ENCODE measurements at regions not wholly inside any gene's neighbourhood (a gene's known extent, or its start where the extent isn't known, plus 50 kb on each side); places are given as distances from the start of the nearest gene placed in this dataset.

DNA sequence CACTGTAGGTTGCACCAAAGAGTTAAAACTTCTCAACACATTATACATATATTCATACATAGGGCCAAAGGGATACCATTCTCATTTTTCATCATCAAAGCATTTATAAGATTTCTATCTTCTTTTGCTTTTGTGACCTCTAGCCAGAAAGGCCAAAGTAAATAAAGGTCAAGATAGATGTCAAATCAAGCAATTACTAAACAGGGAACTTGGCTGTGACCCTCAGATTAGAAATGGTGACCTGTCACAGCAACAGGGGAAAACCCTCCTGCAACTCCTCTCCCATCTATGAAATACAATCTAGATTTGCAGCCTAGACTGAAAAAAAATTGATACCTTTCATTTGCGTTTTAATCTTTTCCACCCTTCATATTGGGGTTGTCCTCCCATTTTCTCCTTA, 225.6 kb upstream of the FAM241A start:
- H3K4me3 ChIP-seq (ENCODE audit: low read depth, low read length): no peak overlapping the region
- DNase-seq (ENCODE audit: low read depth): no peak
- TF ChIP-seq, protein P1, sequence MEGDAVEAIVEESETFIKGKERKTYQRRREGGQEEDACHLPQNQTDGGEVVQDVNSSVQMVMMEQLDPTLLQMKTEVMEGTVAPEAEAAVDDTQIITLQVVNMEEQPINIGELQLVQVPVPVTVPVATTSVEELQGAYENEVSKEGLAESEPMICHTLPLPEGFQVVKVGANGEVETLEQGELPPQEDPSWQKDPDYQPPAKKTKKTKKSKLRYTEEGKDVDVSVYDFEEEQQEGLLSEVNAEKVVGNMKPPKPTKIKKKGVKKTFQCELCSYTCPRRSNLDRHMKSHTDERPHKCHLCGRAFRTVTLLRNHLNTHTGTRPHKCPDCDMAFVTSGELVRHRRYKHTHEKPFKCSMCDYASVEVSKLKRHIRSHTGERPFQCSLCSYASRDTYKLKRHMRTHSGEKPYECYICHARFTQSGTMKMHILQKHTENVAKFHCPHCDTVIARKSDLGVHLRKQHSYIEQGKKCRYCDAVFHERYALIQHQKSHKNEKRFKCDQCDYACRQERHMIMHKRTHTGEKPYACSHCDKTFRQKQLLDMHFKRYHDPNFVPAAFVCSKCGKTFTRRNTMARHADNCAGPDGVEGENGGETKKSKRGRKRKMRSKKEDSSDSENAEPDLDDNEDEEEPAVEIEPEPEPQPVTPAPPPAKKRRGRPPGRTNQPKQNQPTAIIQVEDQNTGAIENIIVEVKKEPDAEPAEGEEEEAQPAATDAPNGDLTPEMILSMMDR (IDR thresholded peaks at IDR 0.05; ENCODE audit: insufficient read depth, low read length): no peak

DNA sequence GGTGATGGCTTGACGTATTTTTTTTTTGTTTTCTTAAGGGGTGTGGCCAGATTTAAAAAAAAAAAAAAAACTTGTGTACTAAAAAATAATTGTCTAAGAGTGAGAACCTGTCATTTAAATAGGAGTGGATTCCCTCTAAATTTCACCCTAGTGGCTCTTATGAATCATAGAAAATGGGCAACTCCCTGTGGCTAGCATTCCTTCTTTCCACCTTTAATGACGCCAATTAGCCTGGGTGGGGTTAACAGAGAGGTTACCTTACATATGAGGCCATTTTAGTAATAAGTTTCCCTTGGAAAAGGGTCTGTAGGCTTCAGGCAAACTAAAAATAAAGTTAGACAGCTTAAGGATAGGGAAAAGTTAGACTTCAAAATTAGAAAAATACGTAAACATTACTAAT, 223.5 kb upstream of the FAM241A start:
- TF ChIP-seq, protein P1 (IDR thresholded peaks at IDR 0.05; ENCODE audit: insufficient read depth, low read length): no peak
- H3K4me3 ChIP-seq (ENCODE audit: low read depth, low read length): no peak overlapping the region
- no peak for DNase-seq (ENCODE audit: low read depth)

DNA sequence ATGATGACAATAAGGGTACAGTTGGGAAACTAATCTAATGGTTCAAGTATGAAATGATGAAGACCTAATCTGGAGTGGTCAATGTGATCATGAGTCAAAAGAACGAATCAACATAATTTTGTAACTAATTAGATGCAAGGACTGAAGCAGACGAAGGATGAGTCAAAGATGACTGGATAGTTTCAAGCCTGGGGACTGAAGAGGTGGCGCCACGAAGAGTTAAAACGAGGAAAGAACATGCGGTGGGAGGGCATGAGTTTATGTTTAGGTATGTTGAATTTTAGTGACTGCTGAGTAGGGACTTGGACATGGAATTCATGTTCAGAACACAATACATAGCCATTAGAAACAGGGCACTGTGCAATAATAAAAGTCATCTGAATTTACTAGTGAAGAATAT, 221.5 kb upstream of the FAM241A start:
- TF ChIP-seq, protein P1 (IDR thresholded peaks at IDR 0.05; ENCODE audit: insufficient read depth, low read length): no peak
- DNase-seq (ENCODE audit: low read depth): no peak
- H3K4me3 ChIP-seq (ENCODE audit: low read depth, low read length): no peak overlapping the region

DNA sequence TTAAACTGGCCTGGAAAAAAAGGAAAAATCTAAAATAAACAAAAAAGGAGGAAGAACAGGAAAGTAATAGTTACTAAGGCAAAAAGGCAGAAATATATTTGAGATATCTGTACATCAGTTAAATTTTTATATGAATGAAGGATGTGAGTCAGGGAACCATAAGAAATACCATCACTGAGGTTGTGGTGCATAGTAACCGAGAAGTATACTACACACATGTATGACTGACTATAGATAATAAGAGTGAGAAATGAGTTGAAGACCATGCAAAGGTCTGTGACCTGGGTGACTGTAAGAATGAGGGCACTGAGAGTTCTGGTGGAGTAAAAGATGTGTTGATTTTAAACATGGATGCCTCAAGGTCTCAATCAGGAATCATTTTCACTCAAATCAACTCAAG, 220.6 kb upstream of the FAM241A start:
- no peak overlapping the region for H3K4me3 ChIP-seq (ENCODE audit: low read depth, low read length)
- TF ChIP-seq, protein P1 (IDR thresholded peaks at IDR 0.05; ENCODE audit: insufficient read depth, low read length): no peak
- DNase-seq (ENCODE audit: low read depth): no peak

DNA sequence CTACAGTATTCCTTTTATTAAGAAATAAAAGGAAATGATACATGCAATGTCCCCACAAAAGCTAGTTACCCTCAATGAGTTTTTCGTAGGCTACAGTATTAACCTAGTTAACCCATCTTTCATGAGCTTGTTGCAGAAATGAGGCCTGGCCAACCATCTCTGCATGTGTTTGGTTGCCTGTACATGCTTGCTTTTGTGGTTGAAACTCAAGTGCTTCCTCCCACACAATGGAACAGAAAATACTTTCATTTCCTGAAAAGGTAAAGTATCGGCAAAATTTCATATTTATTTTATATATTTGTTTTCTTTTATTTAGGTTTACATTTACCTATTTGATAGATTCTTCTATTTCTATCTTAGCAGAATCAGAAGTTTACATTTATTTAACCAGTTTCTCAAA, 214.6 kb upstream of the FAM241A start:
- DNase-seq (ENCODE audit: low read depth): no peak
- TF ChIP-seq, protein P1 (IDR thresholded peaks at IDR 0.05; ENCODE audit: insufficient read depth, low read length): no peak
- no peak overlapping the region for H3K4me3 ChIP-seq (ENCODE audit: low read depth, low read length)

DNA sequence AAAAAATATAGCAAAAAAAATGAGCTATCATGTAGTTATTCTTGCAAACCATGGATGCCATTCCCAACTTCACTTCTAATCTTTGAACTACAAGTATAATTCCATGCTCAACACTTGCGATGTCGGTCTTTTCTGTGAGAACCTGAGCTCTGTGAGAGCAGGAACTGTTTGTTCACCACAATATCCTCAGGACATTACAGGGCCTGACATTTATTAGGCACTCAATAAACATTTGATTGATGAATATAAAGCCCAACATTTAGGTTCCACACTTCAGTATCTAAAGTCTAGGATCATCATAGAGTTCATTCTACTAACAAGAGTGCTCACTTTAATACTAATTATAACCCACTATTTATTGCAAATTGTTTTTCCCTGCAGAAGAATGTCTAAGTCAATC, 211.6 kb upstream of the FAM241A start:
- DNase-seq (ENCODE audit: low read depth): no peak
- TF ChIP-seq, protein P1 (IDR thresholded peaks at IDR 0.05; ENCODE audit: insufficient read depth, low read length): no peak
- no peak overlapping the region for H3K4me3 ChIP-seq (ENCODE audit: low read depth, low read length)

DNA sequence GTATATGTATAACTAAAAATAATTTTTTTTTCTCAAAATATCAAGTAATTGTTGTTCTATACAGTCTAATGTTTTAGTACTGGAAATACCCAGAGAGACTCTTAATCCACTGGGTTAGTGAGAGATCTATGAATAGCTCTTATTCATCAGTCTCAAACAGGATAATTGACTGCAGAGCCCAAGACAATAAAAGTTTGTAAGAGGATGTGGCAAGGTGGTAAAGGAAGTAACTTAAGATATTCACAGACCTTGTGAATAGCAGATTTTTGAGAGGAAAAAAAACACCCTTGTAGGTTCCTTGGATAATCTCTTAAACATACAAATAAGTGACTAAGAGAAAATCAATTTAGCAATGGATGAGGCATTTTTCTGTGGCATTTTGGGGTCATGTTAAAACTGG, 210.9 kb upstream of the FAM241A start:
- H3K4me3 ChIP-seq (ENCODE audit: low read depth, low read length): no peak overlapping the region
- DNase-seq (ENCODE audit: low read depth): no peak
- TF ChIP-seq, protein P1 (IDR thresholded peaks at IDR 0.05; ENCODE audit: insufficient read depth, low read length): no peak
